ENCODE measurements at regions not wholly inside any gene's neighbourhood (a gene's known extent, or its start where the extent isn't known, plus 50 kb on each side); places are given as distances from the start of the nearest gene placed in this dataset.
"Not testable (repeated sequence)": the region's sequence is repeated elsewhere in the genome, so short reads cannot be mapped to it uniquely, and the experiment has no call there.

- not testable (repeated sequence) for H3K27me3 ChIP-seq (ENCODE audit: insufficient read depth, poor library complexity, severe bottlenecking)
- peak overlapping the region; percentile 94 for H3K27ac ChIP-seq (replicated peaks)
- H3K4me3 ChIP-seq (replicated peaks; ENCODE audit: insufficient read depth, low read length) = peak overlapping the region; percentile 79
- TF ChIP-seq REST (IDR thresholded peaks at IDR 0.05; ENCODE audit: insufficient replicate concordance, low read depth) (peak; percentile 22), POLR2AphosphoS5 (IDR thresholded peaks at IDR 0.05; ENCODE audit: low read depth) (peak; percentile 80)
- peak; percentile 85 to 93 for DNase-seq (ENCODE audit: low read depth in 1 of 2, low spot score in 1 of 2)
Observed at GRCh38 chr10:38402442-38403346, 308.6 kb downstream of the ZNF37A start.

GRCh38 chr10:38403347-38404117 is 309.4 kb downstream of the ZNF37A start:
- DNase-seq (ENCODE audit: low read depth in 1 of 2, low spot score in 1 of 2); H3K27me3 ChIP-seq (ENCODE audit: insufficient read depth, poor library complexity, severe bottlenecking): not testable (repeated sequence)
- peak overlapping the region; percentile 45 for H3K4me3 ChIP-seq (replicated peaks; ENCODE audit: insufficient read depth, low read length)
- peak overlapping the region; percentile 94 for H3K27ac ChIP-seq (replicated peaks)

GRCh38 chr10:38423634-38424033 is 329.5 kb downstream of the ZNF37A start:
- not testable (repeated sequence) for H3K27me3 ChIP-seq (ENCODE audit: insufficient read depth, poor library complexity, severe bottlenecking); H3K27ac ChIP-seq (replicated peaks); DNase-seq (ENCODE audit: low read depth in 1 of 2, low spot score in 1 of 2); H3K4me3 ChIP-seq (replicated peaks; ENCODE audit: insufficient read depth, low read length)

GRCh38 chr10:38430242-38430641 is 336.1 kb downstream of the ZNF37A start:
- not testable (repeated sequence) for DNase-seq (ENCODE audit: low read depth in 1 of 2, low spot score in 1 of 2); H3K27me3 ChIP-seq (ENCODE audit: insufficient read depth, poor library complexity, severe bottlenecking); H3K4me3 ChIP-seq (replicated peaks; ENCODE audit: insufficient read depth, low read length); H3K27ac ChIP-seq (replicated peaks)
- TF ChIP-seq REST (IDR thresholded peaks at IDR 0.05; ENCODE audit: insufficient replicate concordance, low read depth) = peak; percentile 75

GRCh38 chr10:38437359-38437758 is 343.2 kb downstream of the ZNF37A start:
- not testable (repeated sequence) for H3K27ac ChIP-seq (replicated peaks); DNase-seq (ENCODE audit: low read depth in 1 of 2, low spot score in 1 of 2); H3K27me3 ChIP-seq (ENCODE audit: insufficient read depth, poor library complexity, severe bottlenecking); H3K4me3 ChIP-seq (replicated peaks; ENCODE audit: insufficient read depth, low read length)

- not testable (repeated sequence) for H3K27ac ChIP-seq (replicated peaks); H3K27me3 ChIP-seq (ENCODE audit: insufficient read depth, poor library complexity, severe bottlenecking); H3K4me3 ChIP-seq (replicated peaks; ENCODE audit: insufficient read depth, low read length); DNase-seq (ENCODE audit: low read depth in 1 of 2, low spot score in 1 of 2)
Observed at GRCh38 chr10:38448614-38449355, 354.6 kb downstream of the ZNF37A start.

- not testable (repeated sequence) for H3K4me3 ChIP-seq (replicated peaks; ENCODE audit: insufficient read depth, low read length); DNase-seq (ENCODE audit: low read depth in 1 of 2, low spot score in 1 of 2); H3K27me3 ChIP-seq (ENCODE audit: insufficient read depth, poor library complexity, severe bottlenecking); H3K27ac ChIP-seq (replicated peaks)
Observed at GRCh38 chr10:38449618-38450017, 355.5 kb downstream of the ZNF37A start.

GRCh38 chr10:38450372-38451057 is 356.4 kb downstream of the ZNF37A start:
- not testable (repeated sequence) for H3K4me3 ChIP-seq (replicated peaks; ENCODE audit: insufficient read depth, low read length); H3K27me3 ChIP-seq (ENCODE audit: insufficient read depth, poor library complexity, severe bottlenecking); H3K27ac ChIP-seq (replicated peaks); DNase-seq (ENCODE audit: low read depth in 1 of 2, low spot score in 1 of 2)

GRCh38 chr10:38451306-38451967 is 357.3 kb downstream of the ZNF37A start:
- H3K4me3 ChIP-seq (replicated peaks; ENCODE audit: insufficient read depth, low read length); H3K27ac ChIP-seq (replicated peaks); H3K27me3 ChIP-seq (ENCODE audit: insufficient read depth, poor library complexity, severe bottlenecking); DNase-seq (ENCODE audit: low read depth in 1 of 2, low spot score in 1 of 2): not testable (repeated sequence)
